Esophagus squamous epithelium (tissue), 4 donors: ENCODE measurements at regions not wholly inside any gene's neighbourhood (a gene's known extent, or its start where the extent isn't known, plus 50 kb on each side); places are given as distances from the start of the nearest gene placed in this dataset.

ENCODE experiments used
- POLR2A ChIP-seq, 4 donors: fragments of 450-650 bp; IDR thresholded peaks; one replicate each; pipeline ENCODE4 v1.6.1; 2017; ENCODE audit warnings: antibody characterized with exemption in 4 of 4, mild to moderate bottlenecking in 4 of 4, moderate library complexity in 3 of 4
- TF ChIP-seq, protein P1 (sequence below), 6 experiments: fragments of 450-650 bp in 4 of 6; fragments of 200-600 bp in 2 of 6; sonication (generic) in 2 of 6; IDR thresholded peaks; one replicate each; pipeline ENCODE4 v1.5.1; 2016 to 2019; ENCODE audit warnings: antibody characterized with exemption in 6 of 6, mild to moderate bottlenecking in 4 of 6, moderate library complexity in 4 of 6

DNA sequence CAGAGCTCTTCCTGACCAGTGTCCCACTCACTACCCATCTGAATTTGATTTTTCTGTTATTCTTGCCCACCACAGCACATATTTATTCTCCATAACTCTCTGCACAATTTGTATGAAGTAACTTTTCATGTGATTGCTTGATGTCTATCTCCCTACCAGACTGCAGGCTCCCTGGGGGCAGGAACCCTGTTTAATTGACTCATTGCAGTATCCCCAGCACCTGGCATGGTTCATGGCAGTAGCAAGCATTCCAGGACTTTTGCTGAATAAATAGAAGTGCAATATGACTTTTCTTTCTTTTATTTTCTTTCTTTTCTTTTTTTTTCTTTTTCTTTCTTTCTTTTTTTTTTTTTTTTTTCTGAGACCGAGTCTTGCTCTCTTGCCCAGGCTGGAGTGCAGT lies 88.7 kb upstream of the XPO1 start:
- TF ChIP-seq, protein P1, sequence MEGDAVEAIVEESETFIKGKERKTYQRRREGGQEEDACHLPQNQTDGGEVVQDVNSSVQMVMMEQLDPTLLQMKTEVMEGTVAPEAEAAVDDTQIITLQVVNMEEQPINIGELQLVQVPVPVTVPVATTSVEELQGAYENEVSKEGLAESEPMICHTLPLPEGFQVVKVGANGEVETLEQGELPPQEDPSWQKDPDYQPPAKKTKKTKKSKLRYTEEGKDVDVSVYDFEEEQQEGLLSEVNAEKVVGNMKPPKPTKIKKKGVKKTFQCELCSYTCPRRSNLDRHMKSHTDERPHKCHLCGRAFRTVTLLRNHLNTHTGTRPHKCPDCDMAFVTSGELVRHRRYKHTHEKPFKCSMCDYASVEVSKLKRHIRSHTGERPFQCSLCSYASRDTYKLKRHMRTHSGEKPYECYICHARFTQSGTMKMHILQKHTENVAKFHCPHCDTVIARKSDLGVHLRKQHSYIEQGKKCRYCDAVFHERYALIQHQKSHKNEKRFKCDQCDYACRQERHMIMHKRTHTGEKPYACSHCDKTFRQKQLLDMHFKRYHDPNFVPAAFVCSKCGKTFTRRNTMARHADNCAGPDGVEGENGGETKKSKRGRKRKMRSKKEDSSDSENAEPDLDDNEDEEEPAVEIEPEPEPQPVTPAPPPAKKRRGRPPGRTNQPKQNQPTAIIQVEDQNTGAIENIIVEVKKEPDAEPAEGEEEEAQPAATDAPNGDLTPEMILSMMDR (IDR thresholded peaks at IDR 0.05), result no peak
- TF ChIP-seq POLR2A (IDR thresholded peaks at IDR 0.05), result no peak
